ENCODE measurements at regions not wholly inside any gene's neighbourhood (a gene's known extent, or its start where the extent isn't known, plus 50 kb on each side); places are given as distances from the start of the nearest gene placed in this dataset.
"Not testable (repeated sequence)": the region's sequence is repeated elsewhere in the genome, so short reads cannot be mapped to it uniquely, and the experiment has no call there.

- no peak for DNase-seq
- H3K27me3 ChIP-seq: no peaks in the 10 kb centered on the region
- H3K4me3 ChIP-seq (replicated peaks in 1 of 3): no peak overlapping the region
- H3K36me3 ChIP-seq: no peaks in the 10 kb centered on the region
- intact Hi-C loops (cut with DNase I): no loop called here
- H3K27ac ChIP-seq: no peak overlapping the region
- TF ChIP-seq, protein P1, sequence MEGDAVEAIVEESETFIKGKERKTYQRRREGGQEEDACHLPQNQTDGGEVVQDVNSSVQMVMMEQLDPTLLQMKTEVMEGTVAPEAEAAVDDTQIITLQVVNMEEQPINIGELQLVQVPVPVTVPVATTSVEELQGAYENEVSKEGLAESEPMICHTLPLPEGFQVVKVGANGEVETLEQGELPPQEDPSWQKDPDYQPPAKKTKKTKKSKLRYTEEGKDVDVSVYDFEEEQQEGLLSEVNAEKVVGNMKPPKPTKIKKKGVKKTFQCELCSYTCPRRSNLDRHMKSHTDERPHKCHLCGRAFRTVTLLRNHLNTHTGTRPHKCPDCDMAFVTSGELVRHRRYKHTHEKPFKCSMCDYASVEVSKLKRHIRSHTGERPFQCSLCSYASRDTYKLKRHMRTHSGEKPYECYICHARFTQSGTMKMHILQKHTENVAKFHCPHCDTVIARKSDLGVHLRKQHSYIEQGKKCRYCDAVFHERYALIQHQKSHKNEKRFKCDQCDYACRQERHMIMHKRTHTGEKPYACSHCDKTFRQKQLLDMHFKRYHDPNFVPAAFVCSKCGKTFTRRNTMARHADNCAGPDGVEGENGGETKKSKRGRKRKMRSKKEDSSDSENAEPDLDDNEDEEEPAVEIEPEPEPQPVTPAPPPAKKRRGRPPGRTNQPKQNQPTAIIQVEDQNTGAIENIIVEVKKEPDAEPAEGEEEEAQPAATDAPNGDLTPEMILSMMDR (IDR thresholded peaks at IDR 0.05): no peak
- TF ChIP-seq POLR2A (IDR thresholded peaks at IDR 0.05): no peak
- no peaks in the 10 kb centered on the region for H3K4me1 ChIP-seq
- no peaks in the 10 kb centered on the region for H3K9me3 ChIP-seq
These were observed 173.3 kb upstream of the SPRED2 start for GRCh38 chr2:65605743-65606058.

- TF ChIP-seq, protein P1 (IDR thresholded peaks at IDR 0.05): no peak
- TF ChIP-seq POLR2A (IDR thresholded peaks at IDR 0.05): no peak
- Histone ChIP-seq H3K27ac (no peak overlapping the region), H3K9me3 (no peaks in the 10 kb centered on the region), H3K4me1 (no peaks in the 10 kb centered on the region), H3K36me3 (no peaks in the 10 kb centered on the region), H3K27me3 (no peaks in the 10 kb centered on the region), H3K4me3 (replicated peaks in 1 of 3) (no peak overlapping the region)
- no peak for DNase-seq
- intact Hi-C loops (cut with DNase I): no loop called here
- WGBS, 2 donors: 79 to 90% methylated on average over 4 of the region's 4 CpGs
These were observed 172.8 kb upstream of the SPRED2 start for GRCh38 chr2:65605058-65605742.

GRCh38 chr2:65604246-65604645 is 171.8 kb upstream of the SPRED2 start:
- no peaks in the 10 kb centered on the region for H3K36me3 ChIP-seq
- H3K4me1 ChIP-seq: no peaks in the 10 kb centered on the region
- no peak overlapping the region for H3K27ac ChIP-seq
- no peak overlapping the region for H3K4me3 ChIP-seq (replicated peaks in 1 of 3)
- H3K9me3 ChIP-seq: no peaks in the 10 kb centered on the region
- 90 to 95% methylated on average over 4 of the region's 4 CpGs for WGBS, 2 donors
- intact Hi-C loops (cut with DNase I): no loop called here
- no peak for TF ChIP-seq POLR2A (IDR thresholded peaks at IDR 0.05)
- TF ChIP-seq, protein P1 (IDR thresholded peaks at IDR 0.05): no peak
- H3K27me3 ChIP-seq: no peaks in the 10 kb centered on the region
- no peak for DNase-seq

DNA sequence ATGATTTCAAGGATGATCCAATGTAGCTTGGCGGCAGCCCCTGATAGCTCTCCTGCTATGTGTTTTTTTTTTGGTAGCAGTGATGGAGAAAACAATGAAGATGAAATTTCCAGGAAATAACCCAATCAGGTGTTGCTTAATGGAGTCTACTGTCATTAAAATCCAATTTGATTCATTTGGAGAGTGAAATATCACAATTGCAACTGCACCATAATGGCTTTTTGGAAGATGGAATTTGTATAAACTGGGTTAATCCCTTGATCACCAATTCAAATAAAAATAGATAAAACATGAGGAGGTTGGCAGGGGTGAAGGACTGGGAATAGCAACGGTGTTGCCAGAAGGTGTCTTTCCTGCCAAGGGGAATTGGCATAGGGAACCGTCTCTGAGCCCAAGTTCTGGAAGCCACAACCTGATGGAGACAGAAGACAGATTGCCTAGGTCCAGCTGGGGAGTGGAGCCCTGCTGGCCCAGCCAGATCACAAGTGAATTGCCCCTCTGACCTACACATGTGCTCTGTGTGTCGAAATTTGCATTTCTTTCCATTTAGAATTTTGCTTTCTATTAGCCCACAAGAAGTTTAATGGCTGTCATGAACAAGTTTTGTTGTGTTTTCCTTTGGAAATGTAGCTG is 170.3 kb upstream of the SPRED2 start:
- TF ChIP-seq, protein P1 (IDR thresholded peaks at IDR 0.05): no peak
- no peak for TF ChIP-seq POLR2A (IDR thresholded peaks at IDR 0.05)
- H3K27me3 ChIP-seq: no peaks in the 10 kb centered on the region
- 79 to 85% methylated on average over 4 of the region's 4 CpGs for WGBS, 2 donors
- no peak for DNase-seq
- H3K36me3 ChIP-seq: no peaks in the 10 kb centered on the region
- no peaks in the 10 kb centered on the region for H3K9me3 ChIP-seq
- no peak overlapping the region for H3K27ac ChIP-seq
- no peak overlapping the region for H3K4me3 ChIP-seq (replicated peaks in 1 of 3)
- intact Hi-C loops (cut with DNase I): no loop called here
- no peaks in the 10 kb centered on the region for H3K4me1 ChIP-seq

GRCh38 chr2:65600871-65601270 is 168.5 kb upstream of the SPRED2 start:
- H3K36me3 ChIP-seq; H3K4me1 ChIP-seq; H3K4me3 ChIP-seq (replicated peaks in 1 of 3); DNase-seq; H3K27me3 ChIP-seq; H3K9me3 ChIP-seq; H3K27ac ChIP-seq; intact Hi-C loops (cut with DNase I): not testable (repeated sequence)
- 94% methylated on average over 9 of the region's 33 CpGs; no CpG with 5 or more reads in 1 of the 2 donors for WGBS, 2 donors

DNA sequence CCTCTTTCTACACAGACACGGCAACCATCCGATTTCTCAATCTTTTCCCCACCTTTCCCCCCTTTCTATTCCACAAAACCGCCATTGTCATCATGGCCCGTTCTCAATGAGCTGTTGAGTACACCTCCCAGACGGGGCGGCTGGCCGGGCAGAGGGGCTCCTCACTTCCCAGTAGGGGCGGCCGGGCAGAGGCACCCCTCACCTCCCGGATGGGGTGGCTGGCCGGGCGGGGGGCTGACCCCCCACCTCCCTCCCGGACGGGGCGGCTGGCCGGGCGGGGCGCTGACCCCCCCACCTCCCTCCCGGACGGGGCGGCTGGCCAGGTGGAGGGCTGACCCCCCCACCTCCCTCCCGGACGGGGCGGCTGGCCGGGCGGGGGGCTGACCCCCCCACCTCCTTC is 168.0 kb upstream of the SPRED2 start:
- H3K36me3 ChIP-seq; H3K9me3 ChIP-seq; H3K27ac ChIP-seq; intact Hi-C loops (cut with DNase I); H3K27me3 ChIP-seq; H3K4me3 ChIP-seq (replicated peaks in 1 of 3); H3K4me1 ChIP-seq; DNase-seq: not testable (repeated sequence)
- no CpG with 5 or more reads among the region's 26 CpGs for WGBS, 2 donors
